ENCODE measurements at regions not wholly inside any gene's neighbourhood (a gene's known extent, or its start where the extent isn't known, plus 50 kb on each side); places are given as distances from the start of the nearest gene placed in this dataset.

GRCh38 chr22:25366876-25367466, 147.5 kb downstream of the CRYBB2 start:
- DNase-seq (ENCODE audit: low spot score): no peak

GRCh38 chr22:25367756-25368155, 148.3 kb downstream of the CRYBB2 start:
- no peak for DNase-seq (ENCODE audit: low spot score)

- DNase-seq (ENCODE audit: low spot score): peak; percentile 2
Measured at GRCh38 chr22:25368271-25368670, 148.8 kb downstream of the CRYBB2 start.

- DNase-seq (ENCODE audit: low spot score): no peak
Measured at GRCh38 chr22:25369041-25369440, 149.6 kb downstream of the CRYBB2 start.

GRCh38 chr22:25370322-25370721, 150.9 kb downstream of the CRYBB2 start:
- DNase-seq (ENCODE audit: low spot score): no peak

GRCh38 chr22:25372000-25372595, 152.7 kb downstream of the CRYBB2 start:
- no peak for DNase-seq (ENCODE audit: low spot score)

GRCh38 chr22:25373961-25374360, 154.5 kb downstream of the CRYBB2 start:
- no peak for DNase-seq (ENCODE audit: low spot score)

GRCh38 chr22:25374869-25375268, 155.4 kb downstream of the CRYBB2 start:
- no peak for DNase-seq (ENCODE audit: low spot score)

- DNase-seq (ENCODE audit: low spot score): no peak
Measured at GRCh38 chr22:25375683-25376082, 156.2 kb downstream of the CRYBB2 start.

- no peak for DNase-seq (ENCODE audit: low spot score)
Measured at GRCh38 chr22:25377699-25378098, 158.3 kb downstream of the CRYBB2 start.

- no peak for DNase-seq (ENCODE audit: low spot score)
Measured at GRCh38 chr22:25380122-25380747, 160.8 kb downstream of the CRYBB2 start.

- DNase-seq (ENCODE audit: low spot score): no peak
Measured at GRCh38 chr22:25382762-25383161, 163.3 kb downstream of the CRYBB2 start.

- DNase-seq (ENCODE audit: low spot score): no peak
Measured at GRCh38 chr22:25383278-25383820, 163.9 kb downstream of the CRYBB2 start.

- no peak for DNase-seq (ENCODE audit: low spot score)
Measured at GRCh38 chr22:25383892-25384291, 164.5 kb downstream of the CRYBB2 start.

GRCh38 chr22:25386538-25386884, 167.1 kb downstream of the CRYBB2 start:
- DNase-seq (ENCODE audit: low spot score): no peak

- DNase-seq (ENCODE audit: low spot score): no peak
Measured at GRCh38 chr22:25388415-25388814, 169.0 kb downstream of the CRYBB2 start.

GRCh38 chr22:25388866-25389540, 169.6 kb downstream of the CRYBB2 start:
- DNase-seq (ENCODE audit: low spot score): no peak

GRCh38 chr22:25389541-25389919, 170.1 kb downstream of the CRYBB2 start:
- DNase-seq (ENCODE audit: low spot score): no peak

GRCh38 chr22:25390297-25391240, 171.1 kb downstream of the CRYBB2 start:
- DNase-seq (ENCODE audit: low spot score): no peak

GRCh38 chr22:25392584-25392983, 171.9 kb upstream of the GRK3 start:
- no peak for DNase-seq (ENCODE audit: low spot score)

- DNase-seq (ENCODE audit: low spot score): no peak
Measured at GRCh38 chr22:25393121-25393805, 171.2 kb upstream of the GRK3 start.
